IMR-90 (cell line): ENCODE measurements at regions not wholly inside any gene's neighbourhood (a gene's known extent, or its start where the extent isn't known, plus 50 kb on each side); places are given as distances from the start of the nearest gene placed in this dataset.

Experiments used
- ATAC-seq: fragments of 200-7000 bp; cut with Tn5 transposase; 2 replicates; pipeline ENCODE4 v1.9.1; 2020; ENCODE audit warnings: low read depth, mild to moderate bottlenecking, moderate library complexity
- BruUV-seq: library from RNA; stranded (reverse); fragments of 400-500 nt; replicated peaks from 2 replicates; lab custom pipeline; 2021; lab: Mats Ljungman, UMichigan
- CTCF ChIA-PET: fragments of 300-600 bp; formaldehyde crosslinking; extraction: SDS; loops from one replicate; lab custom pipeline; 2021; ENCODE audit warnings: antibody characterized with exemption; lab: Yijun Ruan, JAX
- POLR2A ChIA-PET: fragments of 300-600 bp; sonication (Branson Sonifier 250); formaldehyde crosslinking; loops from one replicate; lab custom pipeline; 2022; ENCODE audit warnings: antibody characterized with exemption; ENCODE audit not compliant: unreplicated experiment; lab: Charles Lee
- DNase-seq: peaks from one replicate; pipeline ENCODE4 v3.0.0; 2013
- H2AFZ ChIP-seq: replicated peaks from 2 replicates; pipeline ENCODE3; 2013; ENCODE audit warnings: low read length, mild to moderate bottlenecking; ENCODE audit not compliant: poor library complexity
- H2AK5ac ChIP-seq: 2 replicates; pipeline ENCODE4 v1.6.1; 2013; ENCODE audit warnings: low read depth, low read length, inconsistent platforms
- H2AK9ac ChIP-seq: replicated peaks from 2 replicates; pipeline ENCODE3; 2013; ENCODE audit warnings: mild to moderate bottlenecking, low read depth, low read length, moderate library complexity; ENCODE audit not compliant: poor library complexity
- H2BK120ac ChIP-seq: 2 replicates; pipeline ENCODE4 v1.6.1; 2013; ENCODE audit warnings: low read depth, low read length, inconsistent platforms
- H2BK15ac ChIP-seq: 3 replicates; pipeline ENCODE4 v1.6.1; 2013; ENCODE audit warnings: low read depth, low read length, inconsistent platforms
- H2BK20ac ChIP-seq: 2 replicates; pipeline ENCODE4 v1.6.1; 2013; ENCODE audit warnings: low read depth, mild to moderate bottlenecking, inconsistent platforms, low read length, moderate library complexity
- H2BK5ac ChIP-seq: 2 replicates; pipeline ENCODE4 v1.6.1; 2013; ENCODE audit warnings: mild to moderate bottlenecking, low read depth, low read length, inconsistent platforms; ENCODE audit not compliant: poor library complexity, severe bottlenecking
- H3K14ac ChIP-seq: replicated peaks from 2 replicates; pipeline ENCODE4 v1.6.1; 2013; ENCODE audit warnings: low read depth, low read length, inconsistent platforms
- H3K18ac ChIP-seq: 2 replicates; pipeline ENCODE4 v1.6.1; 2013; ENCODE audit warnings: low read depth, low read length, control low read depth
- H3K23ac ChIP-seq: 2 replicates; pipeline ENCODE4 v1.6.1; 2013; ENCODE audit warnings: low read depth, low read length, inconsistent platforms
- H3K27ac ChIP-seq: 2 replicates; pipeline ENCODE4 v1.5.1; 2013; ENCODE audit warnings: mild to moderate bottlenecking, control low read depth, low read length; ENCODE audit not compliant: insufficient read depth
- H3K27me3 ChIP-seq: 2 replicates; pipeline ENCODE4 v1.6.1; 2013; ENCODE audit warnings: low read length; ENCODE audit not compliant: control insufficient read depth, insufficient read depth
- H3K36me3 ChIP-seq: 2 replicates; pipeline ENCODE4 v1.6.1; 2013; ENCODE audit warnings: low read length, mixed read lengths; ENCODE audit not compliant: control insufficient read depth, insufficient read depth
- H3K4ac ChIP-seq: 2 replicates; pipeline ENCODE4 v1.6.1; 2013; ENCODE audit warnings: low read depth, low read length, inconsistent platforms
- H3K4me1 ChIP-seq: 2 replicates; pipeline ENCODE4 v1.6.1; 2013; ENCODE audit warnings: low read length, mixed read lengths; ENCODE audit not compliant: control insufficient read depth, insufficient read depth
- H3K4me2 ChIP-seq: 2 replicates; pipeline ENCODE4 v1.6.1; 2013; ENCODE audit warnings: low read depth, mild to moderate bottlenecking, control low read depth, low read length, moderate library complexity
- H3K4me3 ChIP-seq: 2 replicates; pipeline ENCODE4 v1.5.1; 2013; ENCODE audit warnings: low read depth, mild to moderate bottlenecking, control low read depth, low read length, moderate library complexity; ENCODE audit not compliant: insufficient read depth
- H3K56ac ChIP-seq: 2 replicates; pipeline ENCODE4 v1.6.1; 2013; ENCODE audit warnings: low read length, inconsistent platforms; ENCODE audit not compliant: insufficient read depth; ENCODE audit errors: extremely low read depth
- H3K79me1 ChIP-seq, 2 experiments: 2 replicates each; pipeline ENCODE4 v1.6.1; 2013; ENCODE audit warnings: low read length in 2 of 2, inconsistent platforms in 1 of 2, low read depth in 1 of 2
- H3K9ac ChIP-seq: 2 replicates; pipeline ENCODE4 v1.6.1; 2013; ENCODE audit warnings: low read depth, low read length, control low read depth
- H3K9me1 ChIP-seq: 2 replicates; pipeline ENCODE4 v1.6.1; 2013; ENCODE audit warnings: low read length, inconsistent platforms; ENCODE audit not compliant: insufficient read depth
- H3K9me3 ChIP-seq: 2 replicates; pipeline ENCODE4 v1.6.1; 2013; ENCODE audit warnings: low read length; ENCODE audit not compliant: control insufficient read depth, insufficient read depth
- H4K20me1 ChIP-seq: 2 replicates; pipeline ENCODE4 v1.6.1; 2013; ENCODE audit warnings: low read length, inconsistent platforms; ENCODE audit not compliant: insufficient read depth
- H4K5ac ChIP-seq: 2 replicates; pipeline ENCODE4 v1.6.1; 2013; ENCODE audit warnings: mild to moderate bottlenecking, low read depth, low read length, control low read depth
- H4K8ac ChIP-seq, 2 experiments: 2 replicates each; pipeline ENCODE4 v1.6.1; 2013; ENCODE audit warnings: low read depth in 2 of 2, low read length in 2 of 2, control low read depth in 1 of 2, inconsistent platforms in 1 of 2
- H4K91ac ChIP-seq: 2 replicates; pipeline ENCODE4 v1.6.1; 2013; ENCODE audit warnings: low read depth, low read length, inconsistent platforms; ENCODE audit not compliant: insufficient read depth
- BHLHE40 ChIP-seq: fragments of 150-350 bp; IDR thresholded peaks from 2 replicates; pipeline ENCODE4 v1.6.1; 2016; ENCODE audit warnings: mild to moderate bottlenecking, low read depth, low read length
- CHD1 ChIP-seq: IDR thresholded peaks from 2 replicates; pipeline ENCODE4 v1.6.1; 2012; ENCODE audit warnings: low read depth, low read length, improper control_type of control experiment
- CTCF ChIP-seq: conservative IDR thresholded peaks from 2 replicates; pipeline ENCODE4 v1.5.1; 2012; ENCODE audit warnings: mild to moderate bottlenecking, low read depth, low read length, improper control_type of control experiment
- FOS ChIP-seq: fragments of 150-350 bp; IDR thresholded peaks from 2 replicates; pipeline ENCODE4 v1.6.1; 2016; ENCODE audit warnings: low read depth, low read length
- MAFK ChIP-seq: IDR thresholded peaks from 2 replicates; pipeline ENCODE4 v1.6.1; 2012; ENCODE audit warnings: low read depth, low read length, improper control_type of control experiment
- MAZ ChIP-seq: IDR thresholded peaks from 2 replicates; pipeline ENCODE4 v1.6.1; 2012; ENCODE audit warnings: low read depth, mild to moderate bottlenecking, low read length, improper control_type of control experiment, moderate library complexity, borderline replicate concordance
- MXI1 ChIP-seq: IDR thresholded peaks from 2 replicates; pipeline ENCODE4 v1.6.1; 2012; ENCODE audit warnings: low read depth, mild to moderate bottlenecking, low read length, moderate library complexity, borderline replicate concordance
- NFE2L2 ChIP-seq: fragments of 150-350 bp; IDR thresholded peaks from 2 replicates; pipeline ENCODE4 v1.6.1; 2016; ENCODE audit warnings: low read depth, mild to moderate bottlenecking, low read length
- POLR2A ChIP-seq: IDR thresholded peaks from 2 replicates; pipeline ENCODE4 v1.6.1; 2012; ENCODE audit warnings: mild to moderate bottlenecking, low read depth, low read length
- RAD21 ChIP-seq: IDR thresholded peaks from 2 replicates; pipeline ENCODE4 v1.6.1; 2012; ENCODE audit warnings: low read length, improper control_type of control experiment
- RCOR1 ChIP-seq: IDR thresholded peaks from 2 replicates; pipeline ENCODE4 v1.6.1; 2012; ENCODE audit warnings: mild to moderate bottlenecking, low read length, improper control_type of control experiment; ENCODE audit not compliant: insufficient replicate concordance
- RFX5 ChIP-seq: IDR thresholded peaks from 2 replicates; pipeline ENCODE4 v1.8.0; 2012; ENCODE audit warnings: low read depth, mild to moderate bottlenecking, low read length, moderate library complexity
- SMC3 ChIP-seq: fragments of 150-350 bp; IDR thresholded peaks from 2 replicates; pipeline ENCODE4 v1.6.1; 2016; ENCODE audit warnings: low read depth, mild to moderate bottlenecking, antibody characterized with exemption, low read length, moderate library complexity
- USF2 ChIP-seq: fragments of 150-350 bp; IDR thresholded peaks from 2 replicates; pipeline ENCODE4 v1.6.1; 2017; ENCODE audit warnings: mild to moderate bottlenecking, antibody characterized with exemption, low read length, low read depth
- WGBS, 2 experiments: methylation state at CpG; one replicate each; pipeline versions ENCODE4 v1.1.5 to v1.1.7; 2013; ENCODE audit warnings: missing lambda C conversion rate in 2 of 2; ENCODE audit not compliant: insufficient read length in 1 of 2; ENCODE audit errors: extremely low coverage in 2 of 2; 5-methylcytosine and 5-hydroxymethylcytosine counted together
- dilution Hi-C: fragments of 300-500 bp; cut with HindIII; formaldehyde crosslinking; loops from one replicate; pipeline ENCODE4 v1.14.3; 2018; ENCODE audit warnings: low sequenced_read_pairs; ENCODE audit not compliant: unreplicated experiment
- in situ Hi-C: fragments of 300-500 bp; cut with MboI; formaldehyde crosslinking; loops from 3 replicates; pipeline ENCODE4 v1.14.3; 2019; ENCODE audit warnings: low sequenced_read_pairs, inconsistent platforms, mixed read lengths
- intact Hi-C: fragments of 100-400 bp; cut with micrococcal nuclease; formaldehyde crosslinking; loops from 2 replicates; pipeline ENCODE4 v1.10.0; 2022

DNA sequence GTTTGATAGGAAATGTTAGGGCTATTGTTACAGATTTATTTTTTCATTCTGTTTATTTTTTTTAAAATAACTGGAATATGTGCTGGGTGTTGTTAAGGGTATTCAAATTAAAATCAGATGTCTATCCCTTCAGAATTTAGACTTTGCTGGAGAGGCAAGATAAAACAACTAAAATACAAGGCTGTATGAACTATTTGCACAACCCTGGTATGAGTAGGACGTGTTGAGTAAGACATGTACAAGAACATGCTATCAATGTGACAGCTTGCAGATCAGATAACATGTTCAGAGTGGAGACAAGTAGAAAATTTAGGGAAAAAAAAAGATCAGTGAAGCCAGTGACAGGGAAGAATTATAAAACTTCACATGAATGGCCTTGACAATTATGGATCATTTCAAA lies 853.5 kb downstream of the METTL15 start:
- Histone ChIP-seq H3K79me1 (peaks cover 3% of the 10 kb centered on the region in 2 experiments; a peak in 2 of 4 replicates), H3K9me3 (peaks cover under 1% of the 10 kb centered on the region; the same call in 1 of the 2 replicates), H3K14ac (no peak overlapping the region), H3K36me3 (no peaks in the 10 kb centered on the region), H3K23ac (no peak overlapping the region), H3K4me3 (no peak overlapping the region), H4K91ac (peak overlapping the region; percentile 69), H3K9me1 (peaks cover 6% of the 10 kb centered on the region), H3K4ac (no peak overlapping the region), H3K4me1 (peaks cover 10% of the 10 kb centered on the region), H2BK120ac (peak overlapping the region; percentile 50), H4K20me1 (no peaks in the 10 kb centered on the region), H4K8ac (peak overlapping the region; percentile 85 to 88), H3K9ac (no peak overlapping the region), H2AK5ac (peak overlapping the region; percentile 33), H3K4me2 (no peak overlapping the region), H3K56ac (no peak overlapping the region), H2AK9ac (no peak overlapping the region), H3K27me3 (no peaks in the 10 kb centered on the region), H3K18ac (peak overlapping the region; percentile 99; the same call in 1 of the 2 replicates), H2BK20ac (peak overlapping the region; percentile 14; the same call in 1 of the 2 replicates), H2BK5ac (peak overlapping the region; percentile 96), H3K27ac (no peak overlapping the region), H4K5ac (peak overlapping the region; percentile 95; the same call in 1 of the 2 replicates), H2AFZ (no peak overlapping the region), H2BK15ac (peak overlapping the region; percentile 89)
- no peak for ATAC-seq
- dilution Hi-C loops (no loop called here), intact Hi-C loops (loop anchor here (5.0 kb wide), 1 partner anchor 211 kb away; no protein-coding TSS in a partner anchor), in situ Hi-C loops (no loop called here)
- CTCF ChIA-PET, result no interaction called here
- no CpG with 5 or more reads among the region's 1 CpG for WGBS, 2 experiments
- TF ChIP-seq MAZ, result no peak
- TF ChIP-seq MAFK, result no peak
- no peak for TF ChIP-seq RCOR1
- TF ChIP-seq NFE2L2, result no peak
- TF ChIP-seq POLR2A, result no peak
- TF ChIP-seq CHD1, result no peak
- TF ChIP-seq MXI1, result no peak
- no peak for TF ChIP-seq USF2
- no peak for TF ChIP-seq FOS
- no peak for TF ChIP-seq BHLHE40
- TF ChIP-seq CTCF, result no peak
- no peak for TF ChIP-seq RFX5
- no peak for TF ChIP-seq RAD21
- TF ChIP-seq SMC3, result no peak
- BruUV-seq, result no TSS peak
- DNase-seq, result no peak
- POLR2A ChIA-PET, result no interaction called here
